ENCODE measurements at regions not wholly inside any gene's neighbourhood (a gene's known extent, or its start where the extent isn't known, plus 50 kb on each side); places are given as distances from the start of the nearest gene placed in this dataset.

DNA sequence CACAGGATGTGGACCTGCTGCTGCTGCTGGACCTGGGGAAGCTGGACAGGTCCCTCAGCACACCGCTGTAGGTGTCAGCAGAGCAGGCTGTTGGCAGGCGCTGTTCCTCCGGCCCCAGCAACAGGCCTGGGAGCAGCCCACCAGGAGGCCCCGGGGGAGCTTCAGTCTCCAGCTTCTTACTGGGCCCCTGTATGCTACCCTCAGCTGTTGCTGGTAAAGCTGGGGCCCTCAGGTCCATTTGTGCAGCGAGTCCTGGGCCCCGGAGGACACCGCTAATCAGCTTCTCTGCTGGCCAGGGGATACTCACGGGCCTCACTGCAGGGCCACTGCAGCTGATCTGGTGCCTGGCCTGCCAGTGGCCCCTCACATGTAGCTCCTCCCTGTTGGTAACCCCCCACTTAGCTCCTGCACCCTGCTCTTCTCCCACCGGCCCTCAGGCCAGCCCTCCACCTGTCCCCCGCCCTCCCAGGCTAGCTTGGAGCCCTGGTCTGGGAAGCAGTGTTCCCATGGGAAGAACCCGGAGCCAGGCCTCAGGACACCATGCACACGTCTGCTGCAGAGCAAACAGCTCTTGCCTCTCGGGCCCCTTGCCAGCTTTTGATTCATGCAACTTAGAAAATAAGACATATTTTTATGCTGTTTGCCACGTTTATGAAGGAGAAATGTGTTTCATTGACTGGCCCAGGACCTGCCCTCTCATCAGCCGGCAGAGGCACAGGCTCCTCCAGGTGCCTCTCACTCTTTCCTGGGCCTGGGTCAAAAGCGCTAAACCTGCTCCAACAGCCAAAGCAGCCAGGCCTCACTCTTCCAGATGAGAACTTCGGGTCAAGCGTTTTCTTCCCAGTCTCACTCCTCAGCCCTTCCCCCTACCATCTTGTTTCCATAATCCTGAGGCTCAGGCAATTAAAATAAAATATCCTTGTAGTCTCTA lies 61.0 kb upstream of the ADAMTS2 start:
- TF ChIP-seq, protein P1, sequence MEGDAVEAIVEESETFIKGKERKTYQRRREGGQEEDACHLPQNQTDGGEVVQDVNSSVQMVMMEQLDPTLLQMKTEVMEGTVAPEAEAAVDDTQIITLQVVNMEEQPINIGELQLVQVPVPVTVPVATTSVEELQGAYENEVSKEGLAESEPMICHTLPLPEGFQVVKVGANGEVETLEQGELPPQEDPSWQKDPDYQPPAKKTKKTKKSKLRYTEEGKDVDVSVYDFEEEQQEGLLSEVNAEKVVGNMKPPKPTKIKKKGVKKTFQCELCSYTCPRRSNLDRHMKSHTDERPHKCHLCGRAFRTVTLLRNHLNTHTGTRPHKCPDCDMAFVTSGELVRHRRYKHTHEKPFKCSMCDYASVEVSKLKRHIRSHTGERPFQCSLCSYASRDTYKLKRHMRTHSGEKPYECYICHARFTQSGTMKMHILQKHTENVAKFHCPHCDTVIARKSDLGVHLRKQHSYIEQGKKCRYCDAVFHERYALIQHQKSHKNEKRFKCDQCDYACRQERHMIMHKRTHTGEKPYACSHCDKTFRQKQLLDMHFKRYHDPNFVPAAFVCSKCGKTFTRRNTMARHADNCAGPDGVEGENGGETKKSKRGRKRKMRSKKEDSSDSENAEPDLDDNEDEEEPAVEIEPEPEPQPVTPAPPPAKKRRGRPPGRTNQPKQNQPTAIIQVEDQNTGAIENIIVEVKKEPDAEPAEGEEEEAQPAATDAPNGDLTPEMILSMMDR (IDR thresholded peaks at IDR 0.05): no peak
- TF ChIP-seq POLR2AphosphoS5 (IDR thresholded peaks at IDR 0.05): no peak

Measured in upper lobe of left lung (tissue), 4 donors.